ENCODE measurements at regions not wholly inside any gene's neighbourhood (a gene's known extent, or its start where the extent isn't known, plus 50 kb on each side); places are given as distances from the start of the nearest gene placed in this dataset.

DNA sequence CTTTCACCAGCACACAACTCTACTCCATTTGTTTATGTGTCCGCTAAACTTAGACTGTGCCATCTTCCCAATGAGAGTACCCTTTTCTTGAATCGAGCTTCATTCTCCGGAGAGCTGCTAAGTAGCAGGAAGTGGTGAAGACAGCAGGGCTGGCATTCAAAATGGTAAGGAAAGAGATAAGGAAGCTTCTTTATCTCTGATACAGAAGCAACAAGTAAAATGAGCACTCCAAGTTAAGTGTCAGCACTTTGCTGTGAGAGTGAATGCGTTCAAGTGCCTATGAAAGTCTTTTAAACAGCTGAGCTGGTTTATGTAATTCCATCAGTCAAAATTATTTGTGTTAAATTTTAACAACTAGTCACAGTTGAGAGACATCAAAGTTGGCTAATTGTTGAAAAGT is 386.8 kb upstream of the PTPRD start:
- Histone ChIP-seq H3K79me2 (ENCODE audit: low read length) (no peaks in the 10 kb centered on the region), H3K4me2 (ENCODE audit: low read depth, low read length) (no peak overlapping the region), H3K4me3 (ENCODE audit: low read length) (no peak overlapping the region), H3K36me3 (replicated peaks; ENCODE audit: insufficient read depth, low read length) (no peaks in the 10 kb centered on the region), H3K27me3 (replicated peaks; ENCODE audit: insufficient read depth, low read length) (no peaks in the 10 kb centered on the region), H3K4me1 (ENCODE audit: low read length) (no peaks in the 10 kb centered on the region), H3K9ac (ENCODE audit: low read length) (no peak overlapping the region), H4K20me1 (ENCODE audit: insufficient read depth, low read length) (no peaks in the 10 kb centered on the region), H3K27ac (ENCODE audit: low read length) (no peak overlapping the region), H2AFZ (ENCODE audit: low read length) (no peak overlapping the region), H3K9me2 (replicated peaks; ENCODE audit: insufficient read depth, low read length) (no peaks in the 10 kb centered on the region), H3K9me3 (replicated peaks; ENCODE audit: insufficient read depth, low read length) (no peaks in the 10 kb centered on the region), H3F3A (ENCODE audit: insufficient read depth, low read length) (no peaks in the 10 kb centered on the region)
- no peak for TF ChIP-seq EZH2 (optimal IDR thresholded peaks at IDR 0.05; ENCODE audit: low read depth, low read length)
- TF ChIP-seq, protein P1, sequence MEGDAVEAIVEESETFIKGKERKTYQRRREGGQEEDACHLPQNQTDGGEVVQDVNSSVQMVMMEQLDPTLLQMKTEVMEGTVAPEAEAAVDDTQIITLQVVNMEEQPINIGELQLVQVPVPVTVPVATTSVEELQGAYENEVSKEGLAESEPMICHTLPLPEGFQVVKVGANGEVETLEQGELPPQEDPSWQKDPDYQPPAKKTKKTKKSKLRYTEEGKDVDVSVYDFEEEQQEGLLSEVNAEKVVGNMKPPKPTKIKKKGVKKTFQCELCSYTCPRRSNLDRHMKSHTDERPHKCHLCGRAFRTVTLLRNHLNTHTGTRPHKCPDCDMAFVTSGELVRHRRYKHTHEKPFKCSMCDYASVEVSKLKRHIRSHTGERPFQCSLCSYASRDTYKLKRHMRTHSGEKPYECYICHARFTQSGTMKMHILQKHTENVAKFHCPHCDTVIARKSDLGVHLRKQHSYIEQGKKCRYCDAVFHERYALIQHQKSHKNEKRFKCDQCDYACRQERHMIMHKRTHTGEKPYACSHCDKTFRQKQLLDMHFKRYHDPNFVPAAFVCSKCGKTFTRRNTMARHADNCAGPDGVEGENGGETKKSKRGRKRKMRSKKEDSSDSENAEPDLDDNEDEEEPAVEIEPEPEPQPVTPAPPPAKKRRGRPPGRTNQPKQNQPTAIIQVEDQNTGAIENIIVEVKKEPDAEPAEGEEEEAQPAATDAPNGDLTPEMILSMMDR (IDR thresholded peaks at IDR 0.05; ENCODE audit: low read length), result no peak
- TF ChIP-seq EZH2phosphoT487 (IDR thresholded peaks at IDR 0.05; ENCODE audit: low read length), result no peak
- DNase-seq, result no peak

DNA sequence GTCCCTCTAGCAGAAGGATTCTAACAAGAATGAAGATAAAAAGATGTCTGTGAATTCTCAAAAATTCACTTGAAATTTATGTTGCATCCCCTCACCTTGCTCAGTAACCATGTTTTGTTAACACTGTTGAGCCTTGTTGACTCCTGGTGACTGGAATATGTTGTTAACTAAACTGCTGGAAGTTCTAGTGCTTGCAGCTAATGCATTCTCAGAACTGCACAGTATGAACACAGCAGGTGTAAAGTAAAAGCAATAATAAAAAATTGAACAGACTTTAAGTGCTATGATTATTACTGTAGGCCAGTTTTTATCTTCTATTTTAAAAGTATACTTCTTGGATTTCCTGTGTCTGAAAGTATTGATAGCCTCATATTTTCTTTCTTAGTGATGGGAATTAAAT is 388.7 kb upstream of the PTPRD start:
- H4K20me1 ChIP-seq (ENCODE audit: insufficient read depth, low read length), result no peaks in the 10 kb centered on the region
- no peaks in the 10 kb centered on the region for H3K36me3 ChIP-seq (replicated peaks; ENCODE audit: insufficient read depth, low read length)
- no peak for DNase-seq
- no peaks in the 10 kb centered on the region for H3K9me2 ChIP-seq (replicated peaks; ENCODE audit: insufficient read depth, low read length)
- H3F3A ChIP-seq (ENCODE audit: insufficient read depth, low read length), result no peaks in the 10 kb centered on the region
- H2AFZ ChIP-seq (ENCODE audit: low read length), result no peak overlapping the region
- H3K4me2 ChIP-seq (ENCODE audit: low read depth, low read length), result no peak overlapping the region
- no peak overlapping the region for H3K27ac ChIP-seq (ENCODE audit: low read length)
- no peak overlapping the region for H3K9ac ChIP-seq (ENCODE audit: low read length)
- H3K4me1 ChIP-seq (ENCODE audit: low read length), result no peaks in the 10 kb centered on the region
- H3K4me3 ChIP-seq (ENCODE audit: low read length), result no peak overlapping the region
- no peaks in the 10 kb centered on the region for H3K79me2 ChIP-seq (ENCODE audit: low read length)
- no peaks in the 10 kb centered on the region for H3K27me3 ChIP-seq (replicated peaks; ENCODE audit: insufficient read depth, low read length)
- no peaks in the 10 kb centered on the region for H3K9me3 ChIP-seq (replicated peaks; ENCODE audit: insufficient read depth, low read length)
- TF ChIP-seq, protein P1 (IDR thresholded peaks at IDR 0.05; ENCODE audit: low read length), result no peak
- TF ChIP-seq EZH2phosphoT487 (IDR thresholded peaks at IDR 0.05; ENCODE audit: low read length), result no peak
- TF ChIP-seq EZH2 (optimal IDR thresholded peaks at IDR 0.05; ENCODE audit: low read depth, low read length), result no peak

DNA sequence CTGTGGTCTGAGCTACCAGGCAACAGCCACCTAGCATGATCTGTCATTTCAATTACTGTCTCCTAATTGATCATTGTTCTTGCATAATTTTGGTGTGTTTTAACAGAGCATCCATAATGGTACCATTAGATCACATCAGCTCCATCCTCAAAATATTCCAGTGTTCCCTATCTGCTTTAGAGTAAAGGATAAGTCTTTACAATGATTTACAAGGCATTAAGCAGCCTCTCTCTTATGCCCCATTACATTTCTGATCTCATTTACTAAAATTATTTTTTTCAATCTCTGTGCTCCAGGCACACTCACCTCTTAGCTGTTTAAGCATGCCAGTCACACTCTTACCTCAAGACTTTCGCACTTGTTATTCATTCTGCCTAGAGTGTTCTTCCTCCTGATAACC is 389.9 kb upstream of the PTPRD start:
- H3K79me2 ChIP-seq (ENCODE audit: low read length), result no peaks in the 10 kb centered on the region
- H3K36me3 ChIP-seq (replicated peaks; ENCODE audit: insufficient read depth, low read length), result no peaks in the 10 kb centered on the region
- H3K4me3 ChIP-seq (ENCODE audit: low read length), result no peak overlapping the region
- no peaks in the 10 kb centered on the region for H3K4me1 ChIP-seq (ENCODE audit: low read length)
- H2AFZ ChIP-seq (ENCODE audit: low read length), result no peak overlapping the region
- no peak overlapping the region for H3K4me2 ChIP-seq (ENCODE audit: low read depth, low read length)
- no peaks in the 10 kb centered on the region for H3K9me3 ChIP-seq (replicated peaks; ENCODE audit: insufficient read depth, low read length)
- H3F3A ChIP-seq (ENCODE audit: insufficient read depth, low read length), result no peaks in the 10 kb centered on the region
- DNase-seq, result no peak
- TF ChIP-seq, protein P1 (IDR thresholded peaks at IDR 0.05; ENCODE audit: low read length), result no peak
- TF ChIP-seq EZH2 (optimal IDR thresholded peaks at IDR 0.05; ENCODE audit: low read depth, low read length), result no peak
- TF ChIP-seq EZH2phosphoT487 (IDR thresholded peaks at IDR 0.05; ENCODE audit: low read length), result no peak
- H3K9me2 ChIP-seq (replicated peaks; ENCODE audit: insufficient read depth, low read length), result no peaks in the 10 kb centered on the region
- no peak overlapping the region for H3K9ac ChIP-seq (ENCODE audit: low read length)
- no peak overlapping the region for H3K27ac ChIP-seq (ENCODE audit: low read length)
- H4K20me1 ChIP-seq (ENCODE audit: insufficient read depth, low read length), result no peaks in the 10 kb centered on the region
- no peaks in the 10 kb centered on the region for H3K27me3 ChIP-seq (replicated peaks; ENCODE audit: insufficient read depth, low read length)

Measured in MM.1S (cell line).